ENCODE measurements at regions not wholly inside any gene's neighbourhood (a gene's known extent, or its start where the extent isn't known, plus 50 kb on each side); places are given as distances from the start of the nearest gene placed in this dataset.

- DNase-seq (ENCODE audit: low spot score) = no peak
- no peak for TF ChIP-seq CTCF (IDR thresholded peaks at IDR 0.05; ENCODE audit: extremely low read depth, insufficient read depth, missing control alignments)
- in situ Hi-C loops (cut with MboI; ENCODE audit: low pct_unique_long_range_greater_than_20kb, low sequenced_read_pairs, unreplicated experiment) = no loop called here
Observed at GRCh38 chr1:98441281-98441680, 220.2 kb upstream of the SNX7 start.

GRCh38 chr1:98439471-98439870, 222.1 kb upstream of the SNX7 start:
- in situ Hi-C loops (cut with MboI; ENCODE audit: low pct_unique_long_range_greater_than_20kb, low sequenced_read_pairs, unreplicated experiment) = no loop called here
- DNase-seq (ENCODE audit: low spot score) = no peak
- no peak for TF ChIP-seq CTCF (IDR thresholded peaks at IDR 0.05; ENCODE audit: extremely low read depth, insufficient read depth, missing control alignments)

GRCh38 chr1:98437540-98437939, 224.0 kb upstream of the SNX7 start:
- in situ Hi-C loops (cut with MboI; ENCODE audit: low pct_unique_long_range_greater_than_20kb, low sequenced_read_pairs, unreplicated experiment) = no loop called here
- no peak for TF ChIP-seq CTCF (IDR thresholded peaks at IDR 0.05; ENCODE audit: extremely low read depth, insufficient read depth, missing control alignments)
- no peak for DNase-seq (ENCODE audit: low spot score)

DNA sequence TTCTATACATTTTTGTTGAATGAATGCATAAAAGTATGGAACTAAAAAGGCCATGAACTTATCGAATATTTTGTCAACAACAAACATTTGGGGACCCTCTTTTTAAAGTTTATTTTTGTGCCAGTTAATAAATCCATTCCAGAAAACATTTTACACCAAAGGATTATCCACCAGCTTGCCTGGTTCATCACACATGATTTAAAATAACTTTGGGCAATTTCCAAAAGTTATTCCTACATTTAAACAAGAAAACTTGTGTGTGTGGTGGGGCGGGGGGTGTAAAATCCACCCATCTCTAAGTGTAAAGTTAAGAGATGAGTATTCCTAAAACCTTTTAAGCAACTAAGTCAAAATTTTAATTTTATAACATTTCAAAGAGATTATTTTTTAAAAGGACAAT, 224.5 kb upstream of the SNX7 start:
- no peak for TF ChIP-seq CTCF (IDR thresholded peaks at IDR 0.05; ENCODE audit: extremely low read depth, insufficient read depth, missing control alignments)
- DNase-seq (ENCODE audit: low spot score) = no peak
- in situ Hi-C loops (cut with MboI; ENCODE audit: low pct_unique_long_range_greater_than_20kb, low sequenced_read_pairs, unreplicated experiment) = no loop called here

DNA sequence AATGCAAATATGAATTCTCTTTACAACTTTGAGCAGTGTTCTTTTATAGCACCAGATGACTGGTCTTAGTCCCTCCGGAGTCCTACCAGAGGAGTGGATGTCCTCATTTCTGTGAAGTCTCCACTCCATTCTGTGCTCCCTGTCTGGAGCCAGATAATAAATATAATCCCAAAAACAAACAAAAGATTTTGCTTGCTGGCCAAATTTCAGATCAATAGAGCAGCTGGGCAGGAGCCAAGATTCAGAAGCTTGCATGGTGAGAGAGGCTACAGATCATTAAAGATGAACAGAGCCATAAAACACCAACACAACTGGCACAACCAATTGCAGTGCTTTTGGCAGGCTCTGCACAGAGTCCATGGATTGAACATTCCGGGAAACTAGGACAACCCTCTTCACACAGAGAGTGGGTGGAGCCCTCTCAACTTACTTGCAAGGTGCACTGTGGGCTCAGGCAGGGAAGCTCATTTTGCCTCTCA, 231.5 kb upstream of the SNX7 start:
- in situ Hi-C loops (cut with MboI; ENCODE audit: low pct_unique_long_range_greater_than_20kb, low sequenced_read_pairs, unreplicated experiment) = no loop called here
- TF ChIP-seq CTCF (IDR thresholded peaks at IDR 0.05; ENCODE audit: extremely low read depth, insufficient read depth, missing control alignments) = no peak
- DNase-seq (ENCODE audit: low spot score) = no peak

DNA sequence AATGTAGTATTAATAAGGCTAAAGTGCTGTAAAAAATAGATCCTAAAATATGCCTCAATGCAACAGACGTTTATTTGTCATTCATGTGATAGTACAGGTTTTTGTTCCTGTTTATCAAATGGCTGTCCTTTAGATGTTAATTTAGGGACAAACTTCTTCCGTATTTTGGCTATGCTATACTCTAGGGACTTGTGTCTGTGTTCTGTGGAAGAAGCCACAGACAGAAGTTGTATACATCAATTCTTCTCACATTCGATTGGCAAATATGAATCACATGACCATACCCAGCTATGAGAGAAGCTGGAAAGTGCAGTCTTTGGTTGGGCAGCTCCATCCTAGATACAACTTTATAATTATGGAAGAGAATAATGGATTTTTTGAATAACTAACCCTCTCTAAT, 232.7 kb upstream of the SNX7 start:
- in situ Hi-C loops (cut with MboI; ENCODE audit: low pct_unique_long_range_greater_than_20kb, low sequenced_read_pairs, unreplicated experiment) = no loop called here
- no peak for TF ChIP-seq CTCF (IDR thresholded peaks at IDR 0.05; ENCODE audit: extremely low read depth, insufficient read depth, missing control alignments)
- DNase-seq (ENCODE audit: low spot score) = no peak

DNA sequence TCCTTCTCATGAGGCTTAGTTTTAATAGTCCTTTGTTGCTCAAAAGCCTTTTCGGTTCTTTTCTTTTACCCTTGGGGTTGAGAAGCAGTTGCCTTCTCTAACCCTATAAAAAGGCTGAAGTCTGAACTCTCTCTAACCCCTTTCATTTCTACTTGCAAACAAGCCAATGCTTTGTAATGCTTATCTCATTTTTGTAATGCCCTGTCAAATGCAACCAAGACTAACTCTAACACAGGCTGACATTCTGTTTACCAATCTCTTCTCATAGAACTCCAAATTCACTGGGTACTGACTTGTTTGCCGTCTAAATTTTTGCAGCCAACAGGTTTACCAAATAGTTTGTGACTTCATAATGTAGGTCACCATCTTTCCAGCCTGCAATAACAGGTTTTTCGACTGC, 233.9 kb upstream of the SNX7 start:
- in situ Hi-C loops (cut with MboI; ENCODE audit: low pct_unique_long_range_greater_than_20kb, low sequenced_read_pairs, unreplicated experiment) = no loop called here
- DNase-seq (ENCODE audit: low spot score) = no peak
- TF ChIP-seq CTCF (IDR thresholded peaks at IDR 0.05; ENCODE audit: extremely low read depth, insufficient read depth, missing control alignments) = no peak
